SK-N-SH (cell line): ENCODE measurements at regions not wholly inside any gene's neighbourhood (a gene's known extent, or its start where the extent isn't known, plus 50 kb on each side); places are given as distances from the start of the nearest gene placed in this dataset.

Experiments
- CTCF ChIP-seq: fragments of 200-600 bp; sonication (generic); IDR thresholded peaks from 2 replicates; pipeline ENCODE4 v1.6.1; 2017; ENCODE audit warnings: antibody characterized with exemption, mild to moderate bottlenecking, moderate library complexity
- EP300 ChIP-seq, 2 experiments: IDR thresholded peaks; 2 replicates each; pipeline versions ENCODE4 v1.4.0 to v1.6.1; 2012; ENCODE audit warnings: borderline replicate concordance in 1 of 2, low read depth in 1 of 2, low read length in 1 of 2
- EZH2phosphoT487 ChIP-seq: fragments of 200-600 bp; sonication (generic); IDR thresholded peaks from 2 replicates; pipeline ENCODE4 v1.6.1; 2017; ENCODE audit warnings: low read depth, mixed run types, mild to moderate bottlenecking, antibody characterized with exemption, moderate library complexity, borderline replicate concordance
- GATA2 ChIP-seq: sonication (generic); formaldehyde crosslinking; IDR thresholded peaks from 2 replicates; pipeline ENCODE4 v1.5.0; 2020; ENCODE audit warnings: mild to moderate bottlenecking, missing genetic modification reagents
- JUND ChIP-seq: IDR thresholded peaks from 2 replicates; pipeline ENCODE4 v1.4.0; 2012
- MAX ChIP-seq: IDR thresholded peaks from 2 replicates; pipeline ENCODE4 v1.4.0; 2012; ENCODE audit warnings: low read depth
- POLR2AphosphoS5 ChIP-seq: IDR thresholded peaks from 2 replicates; pipeline ENCODE4 v1.6.1; 2012; ENCODE audit warnings: low read depth, low read length
- RAD21 ChIP-seq: IDR thresholded peaks from 2 replicates; pipeline ENCODE4 v1.6.1; 2012; ENCODE audit warnings: mild to moderate bottlenecking, low read length
- RFX5 ChIP-seq: IDR thresholded peaks from 2 replicates; pipeline ENCODE4 v1.6.1; 2012; ENCODE audit warnings: mild to moderate bottlenecking, improper control_type of control experiment, low read length
- SIN3A ChIP-seq: IDR thresholded peaks from 2 replicates; pipeline ENCODE4 v1.6.1; 2012; ENCODE audit warnings: low read depth, mild to moderate bottlenecking, low read length, moderate library complexity, borderline replicate concordance
- SMC3 ChIP-seq: IDR thresholded peaks from 2 replicates; pipeline ENCODE4 v1.6.1; 2012; ENCODE audit warnings: low read depth, low read length, improper control_type of control experiment
- YY1 ChIP-seq: IDR thresholded peaks from 2 replicates; pipeline ENCODE4 v1.4.0; 2012; ENCODE audit warnings: low read depth, mild to moderate bottlenecking
- ZBTB33 ChIP-seq: IDR thresholded peaks from 2 replicates; pipeline ENCODE4 v1.4.0; 2012; ENCODE audit warnings: low read depth, borderline replicate concordance

- TF ChIP-seq CTCF (no peak), POLR2AphosphoS5 (no peak), RAD21 (no peak), RFX5 (no peak), EZH2phosphoT487 (no peak), MAX (no peak), EP300 (IDR thresholded peaks at IDR 0.05; ENCODE audit: borderline replicate concordance in 1 of 2, low read depth in 1 of 2, low read length in 1 of 2) (no peak), JUND (no peak), ZBTB33 (no peak), SIN3A (no peak), GATA2 (CRISPR knock-in tag) (no peak), SMC3 (no peak), YY1 (no peak)
Measured at GRCh38 chr6:140252099-140252498, 877.7 kb upstream of the CITED2 start.
